ENCODE measurements at regions not wholly inside any gene's neighbourhood (a gene's known extent, or its start where the extent isn't known, plus 50 kb on each side); places are given as distances from the start of the nearest gene placed in this dataset.

DNA sequence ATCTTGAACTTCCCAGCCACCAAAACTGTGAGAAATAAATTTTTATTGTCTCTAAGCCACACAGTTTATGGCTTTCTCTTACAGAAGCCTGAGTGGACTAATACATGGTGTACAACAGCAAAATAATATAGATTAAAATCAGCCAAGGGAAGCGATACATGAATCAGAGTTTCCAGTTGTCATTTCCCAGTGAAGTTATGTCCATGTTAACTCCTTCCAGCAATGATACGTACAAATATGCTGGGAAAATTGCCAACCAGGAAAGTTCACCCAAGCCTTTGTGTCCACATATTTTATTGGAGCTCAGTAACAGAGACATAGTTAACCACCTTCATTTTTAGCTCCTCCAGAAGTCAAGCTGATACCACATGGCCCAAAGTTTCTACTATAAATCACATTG is 280.9 kb upstream of the KCNMB2 start:
- TF ChIP-seq, protein P1, sequence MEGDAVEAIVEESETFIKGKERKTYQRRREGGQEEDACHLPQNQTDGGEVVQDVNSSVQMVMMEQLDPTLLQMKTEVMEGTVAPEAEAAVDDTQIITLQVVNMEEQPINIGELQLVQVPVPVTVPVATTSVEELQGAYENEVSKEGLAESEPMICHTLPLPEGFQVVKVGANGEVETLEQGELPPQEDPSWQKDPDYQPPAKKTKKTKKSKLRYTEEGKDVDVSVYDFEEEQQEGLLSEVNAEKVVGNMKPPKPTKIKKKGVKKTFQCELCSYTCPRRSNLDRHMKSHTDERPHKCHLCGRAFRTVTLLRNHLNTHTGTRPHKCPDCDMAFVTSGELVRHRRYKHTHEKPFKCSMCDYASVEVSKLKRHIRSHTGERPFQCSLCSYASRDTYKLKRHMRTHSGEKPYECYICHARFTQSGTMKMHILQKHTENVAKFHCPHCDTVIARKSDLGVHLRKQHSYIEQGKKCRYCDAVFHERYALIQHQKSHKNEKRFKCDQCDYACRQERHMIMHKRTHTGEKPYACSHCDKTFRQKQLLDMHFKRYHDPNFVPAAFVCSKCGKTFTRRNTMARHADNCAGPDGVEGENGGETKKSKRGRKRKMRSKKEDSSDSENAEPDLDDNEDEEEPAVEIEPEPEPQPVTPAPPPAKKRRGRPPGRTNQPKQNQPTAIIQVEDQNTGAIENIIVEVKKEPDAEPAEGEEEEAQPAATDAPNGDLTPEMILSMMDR (IDR thresholded peaks at IDR 0.05), result no peak
- TF ChIP-seq POLR2A (IDR thresholded peaks at IDR 0.05) (no peak), EP300 (IDR thresholded peaks at IDR 0.05) (no peak)

All from ovary (tissue), 3 donors.